ENCODE measurements at regions not wholly inside any gene's neighbourhood (a gene's known extent, or its start where the extent isn't known, plus 50 kb on each side); places are given as distances from the start of the nearest gene placed in this dataset.
"Not testable (repeated sequence)": the region's sequence is repeated elsewhere in the genome, so short reads cannot be mapped to it uniquely, and the experiment has no call there.

DNA sequence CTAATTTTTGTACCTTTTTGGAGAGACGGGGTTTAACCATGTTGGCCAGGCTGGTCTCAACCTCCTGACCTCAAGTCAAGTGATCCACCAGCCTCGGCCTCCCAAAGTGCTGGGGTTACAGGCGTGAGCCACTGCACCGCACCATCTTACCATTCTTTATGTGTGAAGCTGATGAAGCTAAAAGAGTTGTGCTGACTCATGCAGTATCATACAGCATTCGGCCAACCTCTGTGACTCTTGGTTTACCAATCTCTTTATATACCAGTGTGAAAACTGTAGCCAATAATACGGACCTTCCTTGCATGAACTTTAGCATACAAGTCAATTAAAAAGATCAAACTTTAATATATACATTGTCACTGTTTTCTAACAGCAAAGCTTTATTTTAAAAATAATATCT, 878.2 kb upstream of the MBL2 start:
- Histone ChIP-seq H3K27me3 (no peaks in the 10 kb centered on the region), H3K4me3 (no peak overlapping the region), H3K79me2 (ENCODE audit: low read depth) (no peaks in the 10 kb centered on the region), H3K27ac (no peak overlapping the region), H3K4me2 (no peak overlapping the region), H3K9me3 (ENCODE audit: low read depth) (no peaks in the 10 kb centered on the region), H3F3A (ENCODE audit: low read depth) (no peaks in the 10 kb centered on the region), H3K4me1 (no peaks in the 10 kb centered on the region), H4K20me1 (ENCODE audit: low read depth) (no peaks in the 10 kb centered on the region), H2AFZ (replicated peaks) (no peak overlapping the region), H3K36me3 (no peaks in the 10 kb centered on the region), H3K9ac (no peak overlapping the region)
- H3K4me3 Mint-ChIP-seq, result no peak overlapping the region
- DNase-seq (ENCODE audit: low spot score), result no peak
- H3K27me3 Mint-ChIP-seq (ENCODE audit: insufficient read depth, low read depth), result no peaks in the 10 kb centered on the region
- no peaks in the 10 kb centered on the region for H3K36me3 Mint-ChIP-seq
- no peaks in the 10 kb centered on the region for H3K9me3 Mint-ChIP-seq
- H3K4me1 Mint-ChIP-seq, result no peaks in the 10 kb centered on the region
- H3K27ac Mint-ChIP-seq, result no peak overlapping the region
- TF ChIP-seq EZH2 (IDR thresholded peaks at IDR 0.05) (no peak), EZH2phosphoT487 (IDR thresholded peaks at IDR 0.05) (no peak)
- TF ChIP-seq, protein P1, sequence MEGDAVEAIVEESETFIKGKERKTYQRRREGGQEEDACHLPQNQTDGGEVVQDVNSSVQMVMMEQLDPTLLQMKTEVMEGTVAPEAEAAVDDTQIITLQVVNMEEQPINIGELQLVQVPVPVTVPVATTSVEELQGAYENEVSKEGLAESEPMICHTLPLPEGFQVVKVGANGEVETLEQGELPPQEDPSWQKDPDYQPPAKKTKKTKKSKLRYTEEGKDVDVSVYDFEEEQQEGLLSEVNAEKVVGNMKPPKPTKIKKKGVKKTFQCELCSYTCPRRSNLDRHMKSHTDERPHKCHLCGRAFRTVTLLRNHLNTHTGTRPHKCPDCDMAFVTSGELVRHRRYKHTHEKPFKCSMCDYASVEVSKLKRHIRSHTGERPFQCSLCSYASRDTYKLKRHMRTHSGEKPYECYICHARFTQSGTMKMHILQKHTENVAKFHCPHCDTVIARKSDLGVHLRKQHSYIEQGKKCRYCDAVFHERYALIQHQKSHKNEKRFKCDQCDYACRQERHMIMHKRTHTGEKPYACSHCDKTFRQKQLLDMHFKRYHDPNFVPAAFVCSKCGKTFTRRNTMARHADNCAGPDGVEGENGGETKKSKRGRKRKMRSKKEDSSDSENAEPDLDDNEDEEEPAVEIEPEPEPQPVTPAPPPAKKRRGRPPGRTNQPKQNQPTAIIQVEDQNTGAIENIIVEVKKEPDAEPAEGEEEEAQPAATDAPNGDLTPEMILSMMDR (IDR thresholded peaks at IDR 0.05), result no peak

DNA sequence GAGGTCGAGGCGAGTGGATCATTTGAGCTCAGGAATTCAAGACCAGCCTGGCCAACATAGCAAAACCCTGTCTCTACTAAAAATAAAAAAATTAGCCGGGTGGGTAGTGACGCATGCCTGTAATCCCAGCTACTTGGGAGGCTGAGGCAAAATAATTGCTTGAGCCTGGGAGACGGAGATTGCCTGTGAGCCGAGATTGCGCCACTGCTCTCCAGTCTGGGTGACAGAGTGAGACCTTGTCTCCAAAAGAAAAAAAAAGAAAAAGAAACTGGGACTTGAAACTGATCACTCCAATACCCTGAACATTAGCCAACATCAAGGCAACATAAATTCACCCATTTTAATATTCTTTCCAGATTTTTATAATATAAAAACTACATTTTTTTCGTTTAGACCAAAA, 874.6 kb upstream of the MBL2 start:
- H3K4me2 ChIP-seq; H3K9me3 ChIP-seq (ENCODE audit: low read depth); H3K4me1 Mint-ChIP-seq; H3K27me3 ChIP-seq; H3K36me3 ChIP-seq; H3K27ac ChIP-seq; H3K4me3 ChIP-seq; H3K79me2 ChIP-seq (ENCODE audit: low read depth); H3K9ac ChIP-seq; H3K27ac Mint-ChIP-seq; H3K36me3 Mint-ChIP-seq; H4K20me1 ChIP-seq (ENCODE audit: low read depth); H3F3A ChIP-seq (ENCODE audit: low read depth); H3K27me3 Mint-ChIP-seq (ENCODE audit: insufficient read depth, low read depth); DNase-seq (ENCODE audit: low spot score); H3K9me3 Mint-ChIP-seq; H2AFZ ChIP-seq (replicated peaks); H3K4me1 ChIP-seq; H3K4me3 Mint-ChIP-seq: not testable (repeated sequence)

DNA sequence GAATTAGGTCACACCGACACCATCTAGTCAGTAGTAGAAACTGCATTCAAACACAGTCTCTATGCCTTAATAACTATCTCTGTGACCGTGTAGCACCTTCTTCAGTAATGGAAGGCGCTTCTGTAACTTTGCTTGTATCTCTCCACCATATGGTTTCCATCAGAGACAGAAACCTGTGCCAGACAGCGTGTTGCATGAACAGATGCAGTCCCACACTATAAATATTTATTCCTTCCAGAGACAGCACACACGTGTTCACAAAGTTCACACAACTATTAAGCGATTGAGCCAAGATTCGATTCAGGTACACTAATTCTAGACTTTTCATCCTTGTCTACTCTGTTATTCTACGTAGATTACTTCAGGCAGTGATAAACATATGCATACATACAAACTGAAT, 873.9 kb upstream of the MBL2 start:
- H3K4me1 Mint-ChIP-seq, result no peaks in the 10 kb centered on the region
- H3K27ac Mint-ChIP-seq, result no peak overlapping the region
- Histone ChIP-seq H3K9ac (no peak overlapping the region), H3K9me3 (ENCODE audit: low read depth) (no peaks in the 10 kb centered on the region), H3K27me3 (no peaks in the 10 kb centered on the region), H3F3A (ENCODE audit: low read depth) (no peaks in the 10 kb centered on the region), H3K4me3 (no peak overlapping the region), H3K79me2 (ENCODE audit: low read depth) (no peaks in the 10 kb centered on the region), H3K4me1 (no peaks in the 10 kb centered on the region), H4K20me1 (ENCODE audit: low read depth) (no peaks in the 10 kb centered on the region), H2AFZ (replicated peaks) (no peak overlapping the region), H3K36me3 (no peaks in the 10 kb centered on the region), H3K4me2 (no peak overlapping the region), H3K27ac (no peak overlapping the region)
- no peaks in the 10 kb centered on the region for H3K36me3 Mint-ChIP-seq
- no peak for DNase-seq (ENCODE audit: low spot score)
- no peak overlapping the region for H3K4me3 Mint-ChIP-seq
- no peaks in the 10 kb centered on the region for H3K9me3 Mint-ChIP-seq
- TF ChIP-seq, protein P1 (IDR thresholded peaks at IDR 0.05), result no peak
- no peak for TF ChIP-seq EZH2 (IDR thresholded peaks at IDR 0.05)
- no peak for TF ChIP-seq EZH2phosphoT487 (IDR thresholded peaks at IDR 0.05)
- no peaks in the 10 kb centered on the region for H3K27me3 Mint-ChIP-seq (ENCODE audit: insufficient read depth, low read depth)

DNA sequence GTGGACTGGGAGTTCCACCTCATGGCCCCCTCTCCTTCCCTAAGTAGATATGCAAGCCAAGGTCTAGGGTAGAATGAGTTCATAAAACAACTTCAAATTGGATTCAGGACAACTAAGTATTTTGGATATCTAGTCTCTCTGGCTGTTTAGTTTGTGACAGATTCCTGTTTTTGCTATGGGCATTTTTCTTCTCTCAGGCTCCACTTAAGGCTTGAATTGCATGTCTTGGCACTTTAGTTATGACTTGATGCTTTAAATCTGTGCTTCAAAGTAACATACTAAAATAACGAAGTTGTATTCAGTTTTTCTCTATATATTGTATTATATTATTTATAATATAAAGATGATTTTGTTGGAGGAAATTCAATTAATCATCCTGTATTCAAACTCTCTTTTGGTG, 873.4 kb upstream of the MBL2 start:
- Histone ChIP-seq H3K27me3 (no peaks in the 10 kb centered on the region), H3K79me2 (ENCODE audit: low read depth) (no peaks in the 10 kb centered on the region), H3K9ac (no peak overlapping the region), H3K36me3 (no peaks in the 10 kb centered on the region), H3K4me2 (no peak overlapping the region), H2AFZ (replicated peaks) (no peak overlapping the region), H3K9me3 (ENCODE audit: low read depth) (no peaks in the 10 kb centered on the region), H3F3A (ENCODE audit: low read depth) (no peaks in the 10 kb centered on the region), H3K27ac (no peak overlapping the region), H3K4me3 (no peak overlapping the region), H3K4me1 (no peaks in the 10 kb centered on the region), H4K20me1 (ENCODE audit: low read depth) (no peaks in the 10 kb centered on the region)
- TF ChIP-seq, protein P1 (IDR thresholded peaks at IDR 0.05), result no peak
- TF ChIP-seq EZH2 (IDR thresholded peaks at IDR 0.05) (no peak), EZH2phosphoT487 (IDR thresholded peaks at IDR 0.05) (no peak)
- Mint-ChIP-seq H3K4me1 (no peaks in the 10 kb centered on the region), H3K36me3 (no peaks in the 10 kb centered on the region), H3K27ac (no peak overlapping the region), H3K9me3 (no peaks in the 10 kb centered on the region), H3K4me3 (no peak overlapping the region), H3K27me3 (ENCODE audit: insufficient read depth, low read depth) (no peaks in the 10 kb centered on the region)
- DNase-seq (ENCODE audit: low spot score), result no peak
